Lower leg skin (tissue), 3 donors: ENCODE measurements at regions not wholly inside any gene's neighbourhood (a gene's known extent, or its start where the extent isn't known, plus 50 kb on each side); places are given as distances from the start of the nearest gene placed in this dataset.

Experiments
- CTCF ChIP-seq, 3 donors: fragments of 450-650 bp; IDR thresholded peaks; one replicate each; pipeline ENCODE4 v1.5.1; 2016; ENCODE audit warnings: antibody characterized with exemption in 3 of 3, mild to moderate bottlenecking in 3 of 3, moderate library complexity in 2 of 3
- POLR2A ChIP-seq, 2 donors: fragments of 450-650 bp; IDR thresholded peaks; one replicate each; pipeline ENCODE4 v1.6.1; 2016 to 2017; ENCODE audit warnings: antibody characterized with exemption in 2 of 2, mild to moderate bottlenecking in 1 of 2, moderate library complexity in 1 of 2

- TF ChIP-seq CTCF (IDR thresholded peaks at IDR 0.05), result no peak
- no peak for TF ChIP-seq POLR2A (IDR thresholded peaks at IDR 0.05)
Observed at GRCh38 chr2:183428881-183429280, 304.6 kb downstream of the NUP35 start.
